Panc1 (cell line): ENCODE measurements at regions not wholly inside any gene's neighbourhood (a gene's known extent, or its start where the extent isn't known, plus 50 kb on each side); places are given as distances from the start of the nearest gene placed in this dataset.

Experiments
- POLR2AphosphoS5 ChIP-seq: IDR thresholded peaks from 2 replicates; pipeline ENCODE4 v1.6.1; 2012; ENCODE audit warnings: mild to moderate bottlenecking, low read depth, low read length, moderate library complexity
- SIN3A ChIP-seq: IDR thresholded peaks from 2 replicates; pipeline ENCODE4 v1.6.1; 2012; ENCODE audit warnings: low read depth, mild to moderate bottlenecking, low read length, moderate library complexity, borderline replicate concordance; ENCODE audit not compliant: insufficient read depth
- TF ChIP-seq, protein P1 (sequence below): fragments of 450-650 bp; IDR thresholded peaks from 2 replicates; pipeline ENCODE4 v1.5.1; 2017; ENCODE audit warnings: mild to moderate bottlenecking
- TF ChIP-seq, protein P2 (sequence below), 2 experiments: IDR thresholded peaks; 2 replicates each; pipeline ENCODE4 v1.6.1; 2011 to 2012; ENCODE audit warnings: low read depth in 2 of 2, control low read depth in 1 of 2, low read length in 1 of 2, mild to moderate bottlenecking in 1 of 2, moderate library complexity in 1 of 2; ENCODE audit not compliant: insufficient read depth in 1 of 2

DNA sequence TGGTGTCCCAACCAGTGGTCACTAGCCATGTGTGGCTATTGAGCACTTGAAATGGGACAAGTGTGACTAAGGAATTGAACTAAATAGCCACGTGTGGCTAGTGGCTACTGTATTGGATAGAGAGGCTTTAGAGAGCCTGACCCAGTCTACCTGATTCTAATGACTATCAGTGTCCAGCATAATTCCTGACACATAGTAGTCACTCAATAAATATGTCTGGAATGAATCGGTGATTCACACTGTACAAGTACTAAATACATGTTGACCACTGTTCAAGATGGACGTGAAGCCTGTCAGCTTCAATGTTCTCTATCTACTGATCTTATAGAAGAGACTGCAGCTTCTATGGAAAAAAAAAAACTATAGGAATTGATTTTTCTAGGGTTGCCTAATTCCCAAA lies 57.7 kb upstream of the MAST4 start:
- TF ChIP-seq, protein P1, sequence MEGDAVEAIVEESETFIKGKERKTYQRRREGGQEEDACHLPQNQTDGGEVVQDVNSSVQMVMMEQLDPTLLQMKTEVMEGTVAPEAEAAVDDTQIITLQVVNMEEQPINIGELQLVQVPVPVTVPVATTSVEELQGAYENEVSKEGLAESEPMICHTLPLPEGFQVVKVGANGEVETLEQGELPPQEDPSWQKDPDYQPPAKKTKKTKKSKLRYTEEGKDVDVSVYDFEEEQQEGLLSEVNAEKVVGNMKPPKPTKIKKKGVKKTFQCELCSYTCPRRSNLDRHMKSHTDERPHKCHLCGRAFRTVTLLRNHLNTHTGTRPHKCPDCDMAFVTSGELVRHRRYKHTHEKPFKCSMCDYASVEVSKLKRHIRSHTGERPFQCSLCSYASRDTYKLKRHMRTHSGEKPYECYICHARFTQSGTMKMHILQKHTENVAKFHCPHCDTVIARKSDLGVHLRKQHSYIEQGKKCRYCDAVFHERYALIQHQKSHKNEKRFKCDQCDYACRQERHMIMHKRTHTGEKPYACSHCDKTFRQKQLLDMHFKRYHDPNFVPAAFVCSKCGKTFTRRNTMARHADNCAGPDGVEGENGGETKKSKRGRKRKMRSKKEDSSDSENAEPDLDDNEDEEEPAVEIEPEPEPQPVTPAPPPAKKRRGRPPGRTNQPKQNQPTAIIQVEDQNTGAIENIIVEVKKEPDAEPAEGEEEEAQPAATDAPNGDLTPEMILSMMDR, result no peak
- no peak for TF ChIP-seq POLR2AphosphoS5
- TF ChIP-seq, protein P2, sequence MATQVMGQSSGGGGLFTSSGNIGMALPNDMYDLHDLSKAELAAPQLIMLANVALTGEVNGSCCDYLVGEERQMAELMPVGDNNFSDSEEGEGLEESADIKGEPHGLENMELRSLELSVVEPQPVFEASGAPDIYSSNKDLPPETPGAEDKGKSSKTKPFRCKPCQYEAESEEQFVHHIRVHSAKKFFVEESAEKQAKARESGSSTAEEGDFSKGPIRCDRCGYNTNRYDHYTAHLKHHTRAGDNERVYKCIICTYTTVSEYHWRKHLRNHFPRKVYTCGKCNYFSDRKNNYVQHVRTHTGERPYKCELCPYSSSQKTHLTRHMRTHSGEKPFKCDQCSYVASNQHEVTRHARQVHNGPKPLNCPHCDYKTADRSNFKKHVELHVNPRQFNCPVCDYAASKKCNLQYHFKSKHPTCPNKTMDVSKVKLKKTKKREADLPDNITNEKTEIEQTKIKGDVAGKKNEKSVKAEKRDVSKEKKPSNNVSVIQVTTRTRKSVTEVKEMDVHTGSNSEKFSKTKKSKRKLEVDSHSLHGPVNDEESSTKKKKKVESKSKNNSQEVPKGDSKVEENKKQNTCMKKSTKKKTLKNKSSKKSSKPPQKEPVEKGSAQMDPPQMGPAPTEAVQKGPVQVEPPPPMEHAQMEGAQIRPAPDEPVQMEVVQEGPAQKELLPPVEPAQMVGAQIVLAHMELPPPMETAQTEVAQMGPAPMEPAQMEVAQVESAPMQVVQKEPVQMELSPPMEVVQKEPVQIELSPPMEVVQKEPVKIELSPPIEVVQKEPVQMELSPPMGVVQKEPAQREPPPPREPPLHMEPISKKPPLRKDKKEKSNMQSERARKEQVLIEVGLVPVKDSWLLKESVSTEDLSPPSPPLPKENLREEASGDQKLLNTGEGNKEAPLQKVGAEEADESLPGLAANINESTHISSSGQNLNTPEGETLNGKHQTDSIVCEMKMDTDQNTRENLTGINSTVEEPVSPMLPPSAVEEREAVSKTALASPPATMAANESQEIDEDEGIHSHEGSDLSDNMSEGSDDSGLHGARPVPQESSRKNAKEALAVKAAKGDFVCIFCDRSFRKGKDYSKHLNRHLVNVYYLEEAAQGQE (IDR thresholded peaks at IDR 0.05; ENCODE audit: insufficient read depth in 1 of 2, low read depth in 2 of 2, low read length in 1 of 2), result no peak
- TF ChIP-seq SIN3A, result no peak
